ENCODE measurements at regions not wholly inside any gene's neighbourhood (a gene's known extent, or its start where the extent isn't known, plus 50 kb on each side); places are given as distances from the start of the nearest gene placed in this dataset.
"Not testable (repeated sequence)": the region's sequence is repeated elsewhere in the genome, so short reads cannot be mapped to it uniquely, and the experiment has no call there.

DNA sequence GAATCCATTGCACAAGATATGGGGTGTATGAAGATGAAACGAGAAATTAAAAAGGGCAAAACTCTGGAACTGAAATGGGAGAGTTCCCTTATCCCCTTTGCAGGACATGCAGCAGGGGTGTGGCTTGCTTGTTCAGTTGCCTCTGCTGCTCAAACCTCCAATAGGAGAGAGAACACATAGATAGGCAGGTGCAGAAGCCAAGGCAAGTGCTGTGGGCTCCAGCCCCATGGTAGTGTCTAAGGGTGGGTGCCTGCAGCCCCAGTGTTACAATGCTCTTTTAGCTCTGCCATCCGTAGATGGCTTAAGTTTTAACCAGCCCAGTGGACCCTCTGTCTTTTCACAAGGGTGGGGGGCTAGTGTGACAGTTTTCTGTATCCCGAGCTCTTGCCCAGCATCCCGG is 69.7 kb downstream of the CMAS start:
- in situ Hi-C loops (cut with HindIII; ENCODE audit: low pct_ligation_motif_present, low pct_unique_long_range_greater_than_20kb, low sequenced_read_pairs): no loop called here
- no peak for DNase-seq

DNA sequence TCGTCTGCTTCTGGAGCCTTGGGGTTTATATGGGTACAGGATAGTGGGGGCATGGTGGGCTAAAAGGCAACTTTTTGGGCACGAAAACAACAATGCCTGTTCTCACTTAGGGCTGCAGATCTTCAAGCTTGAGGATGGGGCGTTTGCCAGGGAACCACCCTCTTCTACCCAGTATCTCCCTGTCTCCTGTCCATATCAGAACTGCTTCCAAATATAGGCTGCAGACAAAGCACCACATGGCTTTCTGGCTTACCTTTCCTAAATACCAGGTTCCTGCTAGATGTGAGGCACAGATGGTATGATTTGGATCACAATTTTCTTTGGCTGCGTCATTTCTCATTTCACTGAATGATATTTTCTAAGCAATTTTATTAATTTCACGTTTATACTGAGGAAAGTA is 70.4 kb downstream of the CMAS start:
- in situ Hi-C loops (cut with HindIII; ENCODE audit: low pct_ligation_motif_present, low pct_unique_long_range_greater_than_20kb, low sequenced_read_pairs): no loop called here
- no peak for DNase-seq

DNA sequence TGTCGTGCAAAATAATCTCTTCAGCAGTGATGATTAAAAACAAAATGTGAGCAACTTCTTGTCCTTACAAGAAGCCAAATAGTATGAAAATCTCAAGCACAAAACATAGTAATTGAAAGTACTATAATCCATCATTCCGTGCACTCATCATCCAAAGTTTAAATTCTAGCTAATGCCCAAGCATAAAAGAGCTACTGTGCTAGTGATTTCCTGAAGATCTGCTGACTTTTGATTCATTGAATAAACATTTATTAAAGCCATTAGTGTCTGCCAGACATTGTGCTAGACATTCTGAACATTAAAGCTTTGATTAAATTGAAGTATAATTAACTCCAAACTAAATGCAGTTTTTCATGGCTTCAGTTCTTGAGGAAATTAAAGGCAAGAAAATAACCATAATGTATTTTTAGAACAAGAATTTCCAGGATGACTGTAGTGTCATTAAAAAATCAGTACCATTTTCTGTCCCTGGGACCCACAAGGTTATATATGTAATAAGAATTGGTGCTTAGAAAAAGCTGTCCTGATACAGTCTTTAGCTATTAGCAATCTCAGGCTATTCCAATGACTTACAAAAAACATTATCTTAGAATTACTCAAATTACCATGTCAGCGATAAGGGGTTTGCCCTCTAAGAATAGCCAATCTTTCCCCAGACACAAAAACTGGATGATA is 71.7 kb downstream of the CMAS start:
- in situ Hi-C loops (cut with HindIII; ENCODE audit: low pct_ligation_motif_present, low pct_unique_long_range_greater_than_20kb, low sequenced_read_pairs): no loop called here
- no peak for DNase-seq

DNA sequence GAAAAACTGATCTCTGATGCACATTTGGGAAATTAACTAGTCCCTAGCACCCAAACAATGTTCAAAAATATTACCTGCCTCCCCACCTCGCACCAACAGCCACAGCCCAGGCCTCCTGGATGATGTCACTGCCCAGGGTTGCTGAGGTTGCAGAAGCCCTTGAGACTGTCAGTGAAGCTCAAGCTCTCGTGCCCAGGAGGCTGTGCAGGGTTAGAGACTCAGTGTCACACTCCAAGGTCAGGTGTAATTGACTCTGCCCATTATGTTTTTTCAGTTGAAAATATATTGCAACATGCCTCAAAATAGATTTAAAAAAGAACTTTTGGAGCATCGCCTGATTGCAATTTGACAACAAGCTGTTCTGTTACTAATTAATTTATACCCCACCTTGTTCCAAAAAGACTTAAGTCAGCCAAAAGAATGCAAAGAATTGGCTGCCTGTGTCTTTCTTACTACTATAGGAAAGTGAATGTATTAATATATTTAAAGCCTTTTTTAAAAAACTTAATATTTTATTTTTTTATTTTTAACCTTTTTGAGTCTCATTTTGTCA is 72.3 kb downstream of the CMAS start:
- DNase-seq: no peak
- in situ Hi-C loops (cut with HindIII; ENCODE audit: low pct_ligation_motif_present, low pct_unique_long_range_greater_than_20kb, low sequenced_read_pairs): no loop called here

DNA sequence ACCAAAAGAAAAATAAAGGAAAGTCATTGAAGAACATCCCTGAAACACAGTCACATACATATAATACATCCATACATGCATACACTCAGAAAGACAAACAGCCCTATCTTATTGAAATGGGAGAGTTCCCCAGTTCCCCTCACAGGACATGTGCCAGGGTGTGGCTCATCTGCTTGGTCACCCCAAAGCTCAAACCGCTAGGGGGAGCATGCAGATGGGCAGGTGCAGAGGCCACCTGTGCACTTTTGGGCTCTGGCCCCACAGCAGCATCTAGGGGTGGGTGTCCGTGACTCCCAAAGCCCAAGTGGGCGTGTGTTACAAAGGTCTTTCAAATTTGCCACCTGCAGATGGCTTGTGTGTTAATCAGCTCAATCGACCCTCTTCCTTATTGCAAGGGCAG is 75.2 kb downstream of the CMAS start:
- peak; percentile 28 for DNase-seq
- in situ Hi-C loops (cut with HindIII; ENCODE audit: low pct_ligation_motif_present, low pct_unique_long_range_greater_than_20kb, low sequenced_read_pairs): no loop called here

DNA sequence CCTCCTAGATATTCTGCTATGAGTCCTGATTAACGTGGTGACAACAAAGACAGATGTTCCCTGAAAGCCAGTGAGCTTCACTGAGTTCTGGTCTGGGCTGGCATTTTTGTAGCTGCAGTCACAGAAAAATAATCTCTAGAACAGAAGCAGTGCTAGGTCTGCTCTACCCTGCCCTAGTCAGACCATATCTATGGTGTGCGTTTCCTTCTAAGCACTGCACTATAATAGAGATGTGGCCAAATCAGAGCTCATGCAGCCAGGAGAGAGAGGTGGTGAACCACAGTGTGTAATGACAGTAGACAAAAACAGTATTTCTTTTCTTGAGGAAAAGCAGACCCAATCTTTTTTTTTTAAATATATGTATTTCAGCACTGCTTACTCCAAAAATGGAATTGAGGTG is 76.3 kb downstream of the CMAS start:
- in situ Hi-C loops (cut with HindIII; ENCODE audit: low pct_ligation_motif_present, low pct_unique_long_range_greater_than_20kb, low sequenced_read_pairs): no loop called here
- DNase-seq: no peak

DNA sequence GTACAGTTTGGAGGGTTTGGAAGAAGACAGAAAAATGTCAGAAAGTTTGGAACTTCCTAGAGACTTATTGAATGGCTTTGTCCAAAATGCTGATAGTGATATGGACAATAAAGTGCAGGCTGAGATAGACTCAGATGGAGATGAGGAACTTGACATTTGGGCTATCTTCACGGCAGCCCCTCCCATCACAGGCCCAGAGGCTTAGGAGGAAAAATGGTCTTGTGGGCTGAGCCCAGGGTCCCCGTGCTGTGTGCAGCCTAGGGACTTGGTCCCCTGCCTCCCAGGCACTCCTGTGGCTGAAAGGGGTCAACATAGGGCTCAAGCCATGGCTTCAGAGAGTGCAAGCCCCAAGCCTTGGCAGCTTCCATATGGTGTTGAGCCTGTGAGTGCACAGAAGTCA is 79.0 kb downstream of the CMAS start:
- DNase-seq: no peak
- in situ Hi-C loops (cut with HindIII; ENCODE audit: low pct_ligation_motif_present, low pct_unique_long_range_greater_than_20kb, low sequenced_read_pairs): no loop called here

DNA sequence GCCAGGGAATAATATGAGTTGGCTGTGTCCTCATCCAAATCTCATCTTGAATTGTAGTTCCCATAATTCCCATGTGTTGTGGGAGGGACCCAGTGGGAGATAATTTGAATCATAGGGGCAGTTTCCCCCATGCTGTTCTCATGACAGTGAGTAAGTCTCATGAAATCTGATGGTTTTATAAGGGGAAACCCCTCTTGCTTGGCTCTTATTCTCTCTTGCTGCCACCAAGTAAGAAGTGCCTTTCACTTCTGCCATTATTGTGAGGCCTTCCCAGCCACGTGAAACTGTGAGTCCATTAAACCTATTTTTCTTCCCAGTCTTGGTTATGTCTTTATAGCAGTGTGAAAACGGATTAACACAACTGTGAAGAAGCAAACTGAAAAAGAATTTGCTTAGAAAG is 80.1 kb downstream of the CMAS start:
- DNase-seq; in situ Hi-C loops (cut with HindIII; ENCODE audit: low pct_ligation_motif_present, low pct_unique_long_range_greater_than_20kb, low sequenced_read_pairs): not testable (repeated sequence)

DNA sequence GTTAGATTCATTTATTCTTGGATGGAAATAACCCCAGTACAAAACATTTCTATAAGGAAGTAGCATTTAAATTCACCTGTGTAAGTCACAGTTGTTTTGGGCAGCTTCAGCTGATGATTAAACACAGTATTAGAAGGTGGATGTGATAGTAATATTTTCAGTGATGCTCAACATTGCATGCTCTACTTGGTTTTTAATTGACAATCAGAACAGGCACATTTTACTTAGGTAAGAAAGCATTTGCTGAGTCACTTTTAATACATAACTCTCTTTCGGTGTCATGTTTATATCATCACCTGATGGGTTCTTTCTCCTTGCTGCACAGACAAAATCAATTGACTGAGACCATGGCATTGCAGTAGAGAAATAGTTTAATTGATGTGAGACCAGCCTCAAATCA is 80.7 kb downstream of the CMAS start:
- in situ Hi-C loops (cut with HindIII; ENCODE audit: low pct_ligation_motif_present, low pct_unique_long_range_greater_than_20kb, low sequenced_read_pairs): no loop called here
- DNase-seq: no peak

DNA sequence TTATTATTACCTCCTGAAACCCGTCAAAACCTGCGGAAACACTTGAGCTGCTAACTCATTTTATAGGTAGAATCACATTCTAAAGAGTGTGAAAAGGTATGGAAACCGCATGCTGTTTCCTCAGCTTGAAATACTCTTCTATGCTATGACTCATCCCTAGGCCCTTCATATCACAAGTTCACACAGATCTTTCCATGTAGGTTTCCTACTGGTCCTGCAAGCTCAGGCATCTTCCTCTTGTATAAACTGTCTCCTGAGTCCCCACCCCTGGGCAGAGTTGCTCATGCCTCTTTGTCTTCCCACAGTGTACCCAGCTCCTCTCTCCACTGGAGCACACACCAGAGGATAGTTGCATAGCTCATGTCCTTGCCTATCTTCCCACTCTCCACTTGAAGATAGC is 84.7 kb downstream of the CMAS start:
- DNase-seq: no peak
- in situ Hi-C loops (cut with HindIII; ENCODE audit: low pct_ligation_motif_present, low pct_unique_long_range_greater_than_20kb, low sequenced_read_pairs): no loop called here

DNA sequence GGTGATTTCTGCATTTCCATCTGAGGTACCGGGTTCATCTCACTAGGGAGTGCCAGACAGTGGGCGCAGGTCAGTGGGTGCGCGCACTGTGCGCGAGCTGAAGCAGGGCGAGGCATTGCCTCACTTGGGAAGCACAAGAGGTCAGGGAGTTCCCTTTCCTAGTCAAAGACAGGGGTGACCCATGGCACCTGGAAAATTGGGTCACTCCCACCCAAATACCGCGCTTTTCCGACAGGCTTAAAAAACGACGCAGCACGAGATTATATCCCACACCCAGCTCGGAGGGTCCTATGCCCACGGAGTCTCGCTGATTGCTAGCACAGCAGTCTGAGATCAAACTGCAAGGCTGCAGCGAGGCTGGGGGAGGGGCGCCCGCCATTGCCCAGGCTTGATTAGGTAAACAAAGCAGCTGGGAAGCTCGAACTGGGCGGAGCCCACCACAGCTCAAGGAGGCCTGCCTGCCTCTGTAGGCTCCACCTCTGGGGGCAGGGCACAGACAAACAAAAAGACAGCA is 90.6 kb downstream of the CMAS start:
- DNase-seq; in situ Hi-C loops (cut with HindIII; ENCODE audit: low pct_ligation_motif_present, low pct_unique_long_range_greater_than_20kb, low sequenced_read_pairs): not testable (repeated sequence)

Data from ACHN (cell line).